ENCODE measurements at regions not wholly inside any gene's neighbourhood (a gene's known extent, or its start where the extent isn't known, plus 50 kb on each side); places are given as distances from the start of the nearest gene placed in this dataset.

- DNase-seq (no peak), ATAC-seq (no peak)
- intact Hi-C loops (cut with DNase I, micrococcal nuclease): no loop called here
Measured at GRCh38 chr11:70695086-70695960, 297.0 kb downstream of the CTTN start.

- ATAC-seq: no peak
- DNase-seq: no peak
- intact Hi-C loops (cut with DNase I, micrococcal nuclease): no loop called here
Measured at GRCh38 chr11:70696076-70696475, 297.7 kb downstream of the CTTN start.

- intact Hi-C loops (cut with DNase I, micrococcal nuclease): no loop called here
- DNase-seq: no peak
Measured at GRCh38 chr11:70696564-70696963, 298.2 kb downstream of the CTTN start.

GRCh38 chr11:70697701-70698100 lies 299.4 kb downstream of the CTTN start:
- no peak for DNase-seq
- ATAC-seq: no peak
- intact Hi-C loops (cut with DNase I, micrococcal nuclease): no loop called here

More at GRCh38 chr11:70696564-70696963, 298.2 kb downstream of the CTTN start:
- ATAC-seq: no peak

- DNase-seq (no peak), ATAC-seq (no peak)
- intact Hi-C loops (cut with DNase I, micrococcal nuclease): no loop called here
Measured at GRCh38 chr11:70698871-70699270, 300.5 kb downstream of the CTTN start.

DNA sequence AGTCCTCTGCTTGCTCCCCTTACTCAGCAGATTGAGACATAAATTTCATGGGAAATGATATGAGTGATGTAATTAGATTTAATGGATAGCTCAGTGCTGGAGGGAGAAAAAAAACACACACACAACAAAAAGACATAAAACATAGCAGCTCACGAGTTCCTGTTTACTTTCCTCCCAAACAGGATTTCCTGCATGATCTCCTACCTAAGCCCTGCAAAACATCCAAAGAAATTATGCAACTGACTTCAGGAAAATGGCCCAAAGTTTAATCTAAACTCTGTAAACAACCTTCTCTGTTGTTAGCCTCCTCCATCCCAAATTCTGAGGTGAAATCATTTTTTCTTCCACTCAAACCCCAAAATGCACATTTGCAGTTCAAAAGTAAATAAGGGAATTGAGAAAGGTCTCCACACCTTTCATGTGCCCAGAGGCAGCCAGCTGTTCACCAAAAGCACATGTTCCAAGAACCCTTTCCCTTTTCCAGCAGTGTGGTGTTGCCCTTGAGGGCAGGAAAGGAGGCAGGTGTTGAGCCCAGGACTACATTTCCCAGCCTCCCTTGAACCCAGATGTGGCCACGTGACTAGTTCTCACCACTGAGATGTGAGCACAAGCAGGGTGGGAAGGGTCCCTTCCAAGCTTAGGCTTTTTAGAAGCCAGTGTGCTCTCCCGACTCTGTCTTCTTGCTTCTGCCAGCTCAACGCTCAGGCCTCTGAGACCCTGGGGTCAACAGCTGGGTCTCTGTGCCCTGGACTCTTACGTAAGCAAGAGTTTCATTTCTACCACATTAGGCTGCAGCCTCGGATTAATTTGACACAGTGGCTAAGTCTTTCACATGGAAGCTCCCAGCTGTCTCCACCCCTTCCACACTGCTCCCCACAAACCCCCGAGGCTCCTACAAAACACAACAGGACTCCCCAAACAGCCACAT lies 301.2 kb downstream of the CTTN start:
- intact Hi-C loops (cut with DNase I, micrococcal nuclease): no loop called here
- peak; percentile 52 for ATAC-seq
- DNase-seq: no peak

- ATAC-seq (no peak), DNase-seq (no peak)
- intact Hi-C loops (cut with DNase I, micrococcal nuclease): no loop called here
Measured at GRCh38 chr11:70700453-70700852, 302.1 kb downstream of the CTTN start.

DNA sequence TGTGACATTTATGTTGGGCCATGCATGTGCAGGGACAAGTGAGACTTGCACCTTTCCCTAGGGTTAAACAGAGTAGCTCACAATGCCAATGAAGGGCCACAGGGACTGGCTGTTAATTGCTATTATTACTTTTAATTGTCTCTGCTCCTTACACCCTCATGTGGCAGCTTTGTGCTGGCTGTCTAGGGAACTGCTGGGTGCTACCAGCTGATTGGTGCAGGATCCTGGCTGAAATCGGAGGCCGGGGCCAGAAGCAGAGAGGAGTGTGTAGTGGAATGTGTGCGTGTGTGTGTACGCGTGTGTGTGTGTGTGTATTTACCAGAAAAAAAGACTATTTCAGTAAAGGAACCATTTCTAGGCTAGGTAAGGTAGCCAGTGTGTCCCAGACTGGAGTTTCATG lies 302.5 kb downstream of the CTTN start:
- DNase-seq (no peak), ATAC-seq (no peak)
- intact Hi-C loops (cut with DNase I, micrococcal nuclease): no loop called here

- intact Hi-C loops (cut with DNase I, micrococcal nuclease): no loop called here
- ATAC-seq: no peak
- DNase-seq: no peak
Measured at GRCh38 chr11:70702040-70702648, 303.8 kb downstream of the CTTN start.

DNA sequence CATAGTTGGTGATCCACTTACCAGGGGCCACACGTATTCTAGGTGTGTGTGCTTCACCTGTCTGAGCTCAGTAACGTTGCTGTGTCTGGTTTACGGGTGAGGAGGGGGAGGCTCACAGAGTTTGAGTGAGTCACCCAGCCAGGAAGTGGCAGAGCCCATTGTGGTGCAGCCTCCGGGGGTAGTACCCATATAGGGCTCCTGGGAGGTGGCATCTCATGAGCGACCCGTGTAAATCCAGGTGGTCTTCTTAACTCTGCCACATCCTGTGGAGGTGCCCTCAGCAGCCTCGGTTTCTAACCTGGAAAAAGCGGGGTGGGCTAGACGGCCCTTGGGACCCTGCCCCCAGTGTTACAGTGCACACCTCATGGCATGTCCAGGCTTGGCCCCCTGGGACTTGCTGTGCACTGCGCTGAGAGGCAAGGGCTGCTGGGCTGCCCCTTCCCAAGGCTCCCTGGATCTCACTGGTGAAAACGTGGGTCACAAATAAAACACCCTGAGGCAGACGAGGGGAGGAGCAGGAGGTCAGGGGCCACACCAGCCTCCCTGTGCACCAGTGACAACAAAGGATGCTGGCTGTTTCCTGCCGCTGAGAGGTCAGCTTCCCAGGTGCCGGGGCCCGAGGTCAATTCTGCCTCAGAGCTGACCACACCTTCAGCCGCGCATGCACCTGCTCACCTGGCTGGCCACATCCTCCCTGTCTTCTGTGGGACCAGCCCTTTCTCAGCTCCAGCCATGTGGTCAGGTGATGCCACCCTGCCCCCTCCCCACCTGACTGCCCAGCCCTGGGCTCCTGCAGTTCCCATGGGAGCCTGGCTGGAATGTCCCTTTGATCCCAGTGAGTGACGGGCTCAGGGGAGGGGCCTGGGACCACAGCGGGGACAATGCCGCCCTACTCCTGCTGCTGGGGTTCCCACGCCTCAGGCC lies 305.1 kb downstream of the CTTN start:
- intact Hi-C loops (cut with DNase I, micrococcal nuclease): no loop called here
- ATAC-seq (no peak), DNase-seq (no peak)

DNA sequence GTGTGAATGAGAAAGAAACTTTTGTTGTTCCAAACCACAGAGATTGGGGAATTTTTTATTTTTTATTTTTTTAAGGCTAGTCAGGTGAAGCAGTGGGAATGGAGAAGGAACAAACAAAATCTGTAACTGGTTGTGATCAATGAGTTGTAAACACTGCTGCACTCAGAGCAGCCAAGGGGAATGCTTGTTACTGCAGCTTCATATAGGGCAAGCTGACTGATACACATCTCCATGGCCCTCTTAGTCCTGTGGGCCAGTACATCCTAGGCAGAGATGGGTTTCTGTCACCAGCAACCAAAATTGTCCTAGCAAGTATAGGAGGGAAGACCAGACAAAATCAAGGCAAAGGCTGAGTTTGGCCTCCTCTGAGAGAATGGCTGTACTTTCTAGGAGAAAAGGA lies 306.8 kb downstream of the CTTN start:
- DNase-seq (no peak), ATAC-seq (no peak)
- intact Hi-C loops (cut with DNase I, micrococcal nuclease): no loop called here

DNA sequence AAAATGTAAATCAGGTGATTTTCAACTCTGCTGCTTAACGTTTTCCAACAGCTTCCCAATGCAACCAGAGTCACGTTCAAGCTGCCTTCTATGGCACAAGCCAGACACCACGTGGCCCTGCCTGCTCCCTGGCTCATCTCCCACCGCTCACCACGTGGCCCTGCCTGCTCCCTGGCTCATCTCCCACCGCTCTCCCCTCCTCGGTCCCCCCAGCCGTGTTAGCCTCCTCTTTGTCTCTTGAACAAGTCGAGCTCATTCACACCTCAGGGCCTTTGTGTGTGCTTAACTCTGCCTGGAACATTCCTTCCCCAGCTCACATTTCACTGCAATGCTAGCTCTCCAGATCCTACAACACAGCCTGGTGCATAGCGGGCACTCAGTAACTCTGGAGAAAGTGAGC lies 307.6 kb downstream of the CTTN start:
- no peak for DNase-seq
- intact Hi-C loops (cut with DNase I, micrococcal nuclease): no loop called here

DNA sequence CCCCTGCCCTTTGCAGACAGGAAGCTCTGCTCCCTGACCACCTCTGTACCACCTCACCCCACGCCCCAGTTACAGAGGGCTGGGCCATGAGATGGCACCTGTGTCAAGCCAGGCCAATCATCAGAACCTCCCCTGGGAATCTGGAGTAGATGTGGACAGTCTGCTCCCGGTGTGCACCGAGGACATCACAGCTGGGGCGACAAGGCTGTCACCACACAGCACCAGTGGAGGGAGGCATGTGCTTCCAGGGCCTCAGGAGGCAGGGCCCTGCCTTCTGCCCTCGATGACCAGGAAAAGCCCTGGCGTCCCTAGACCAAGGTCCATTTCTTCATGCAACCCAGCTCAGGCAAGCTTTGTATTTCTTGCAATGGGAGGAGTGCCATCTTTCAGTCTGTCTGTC lies 309.5 kb downstream of the CTTN start:
- intact Hi-C loops (cut with DNase I, micrococcal nuclease): no loop called here
- DNase-seq (no peak), ATAC-seq (no peak)

More for the DNA sequence above, 307.6 kb downstream of the CTTN start:
- ATAC-seq: no peak

DNA sequence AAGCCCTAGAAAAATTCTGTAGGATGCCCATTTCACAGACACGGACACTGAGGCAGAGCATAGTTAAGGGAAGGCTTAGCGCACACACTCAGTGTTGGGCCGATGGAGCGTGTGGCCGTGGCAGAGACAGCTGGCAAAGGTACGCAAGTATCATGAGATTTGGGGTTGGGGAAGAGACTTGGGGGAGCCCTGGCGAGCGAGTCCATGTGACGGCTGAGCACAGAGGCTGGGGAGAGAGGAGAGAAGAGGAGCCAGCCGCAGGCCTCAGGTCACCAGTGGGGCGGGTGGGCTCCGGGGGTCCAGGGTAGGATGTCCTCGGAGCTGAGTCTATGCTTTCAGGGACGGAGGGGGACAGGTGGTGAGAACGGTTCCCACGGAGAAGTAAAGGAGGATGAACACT lies 311.3 kb downstream of the CTTN start:
- intact Hi-C loops (cut with DNase I, micrococcal nuclease): no loop called here
- ATAC-seq (no peak), DNase-seq (no peak)

DNA sequence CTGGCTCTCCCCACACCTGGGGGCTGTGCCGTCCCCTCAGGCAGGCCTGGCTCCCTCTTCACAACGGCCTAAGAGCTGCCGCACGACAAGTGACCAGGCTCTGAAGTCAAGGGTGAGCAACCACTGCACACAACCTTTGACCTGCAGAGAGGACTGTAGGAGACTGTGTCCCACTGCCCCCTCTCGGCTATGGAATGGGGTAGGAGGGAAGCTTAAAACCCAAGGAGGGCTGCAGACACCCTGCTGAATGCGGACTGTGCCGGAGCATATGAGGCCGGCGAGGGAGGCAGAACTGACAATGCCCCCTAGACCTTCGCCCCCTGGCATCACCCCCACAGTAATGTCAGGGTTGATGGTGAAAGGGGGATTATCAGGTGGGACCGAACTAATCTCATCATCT lies 311.9 kb downstream of the CTTN start:
- intact Hi-C loops (cut with DNase I, micrococcal nuclease): no loop called here
- DNase-seq: no peak
- no peak for ATAC-seq

DNA sequence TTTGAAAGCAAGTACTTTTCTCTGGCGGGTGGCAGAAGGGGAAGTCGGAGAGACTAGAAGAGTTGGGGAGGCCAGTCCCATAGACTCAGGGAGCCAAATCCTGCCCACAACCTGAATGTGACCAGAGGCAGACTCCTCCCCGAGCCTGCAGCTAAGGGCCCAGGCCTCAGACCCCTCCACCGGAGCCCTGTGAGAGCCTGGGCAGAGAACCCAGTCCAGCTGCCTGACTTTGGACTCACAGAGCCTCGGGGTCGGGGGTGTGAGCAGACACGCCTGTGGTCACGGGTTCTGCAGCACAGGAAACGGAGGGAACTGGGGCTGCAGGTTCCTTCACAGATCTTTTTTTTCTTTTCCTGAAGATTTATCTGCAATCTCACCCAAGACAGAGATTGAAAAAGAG lies 312.3 kb downstream of the CTTN start:
- ATAC-seq (no peak), DNase-seq (no peak)
- intact Hi-C loops (cut with DNase I, micrococcal nuclease): no loop called here

GRCh38 chr11:70711095-70711910 lies 313.0 kb downstream of the CTTN start:
- ATAC-seq (no peak), DNase-seq (no peak)
- intact Hi-C loops (cut with DNase I, micrococcal nuclease): no loop called here

- no peak for ATAC-seq
- intact Hi-C loops (cut with DNase I, micrococcal nuclease): no loop called here
- no peak for DNase-seq
Measured at GRCh38 chr11:70711911-70712185, 313.5 kb downstream of the CTTN start.

Measured in left colon (tissue), 2 donors.